Neural cell (in vitro differentiated cells): ENCODE measurements at regions not wholly inside any gene's neighbourhood (a gene's known extent, or its start where the extent isn't known, plus 50 kb on each side); places are given as distances from the start of the nearest gene placed in this dataset.

Experiments
- H2AFZ ChIP-seq: fragments of 200-600, 300-800 bp; sonication (generic), shearing (Covaris generic); 2 replicates; pipeline ENCODE4 v1.6.0; 2014; ENCODE audit warnings: low read depth, mild to moderate bottlenecking, antibody characterized with exemption, low read length, moderate library complexity
- H3F3A ChIP-seq: fragments of 200-600 bp; shearing (Covaris generic); 2 replicates; pipeline ENCODE4 v1.6.1; 2016; ENCODE audit warnings: mild to moderate bottlenecking, moderate library complexity, mixed read lengths, antibody characterized with exemption, low read length; ENCODE audit not compliant: insufficient read depth, poor library complexity, severe bottlenecking
- H3K27ac ChIP-seq: fragments of 200-600, 300-800 bp; sonication (generic), shearing (Covaris generic); 2 replicates; pipeline ENCODE4 v1.5.1; 2014; ENCODE audit warnings: mild to moderate bottlenecking, low read length, moderate library complexity
- H3K27me3 ChIP-seq: fragments of 300-800, 200-600 bp; sonication (generic), shearing (Covaris generic); 2 replicates; pipeline ENCODE4 v1.6.0; 2014; ENCODE audit warnings: mild to moderate bottlenecking, low read depth, low read length, moderate library complexity; ENCODE audit not compliant: insufficient read depth
- H3K36me3 ChIP-seq: fragments of 300-800, 200-600 bp; sonication (generic), shearing (Covaris generic); 2 replicates; pipeline ENCODE4 v1.5.1; 2014; ENCODE audit warnings: mild to moderate bottlenecking, antibody characterized with exemption, low read length, moderate library complexity; ENCODE audit not compliant: insufficient read depth
- H3K4me2 ChIP-seq: fragments of 300-800, 200-600 bp; sonication (generic), shearing (Covaris generic); 2 replicates; pipeline ENCODE4 v1.6.0; 2014; ENCODE audit warnings: mild to moderate bottlenecking, low read length
- H3K4me3 ChIP-seq: fragments of 300-800, 200-600 bp; sonication (generic), shearing (Covaris generic); 2 replicates; pipeline ENCODE4 v1.5.1; 2014; ENCODE audit warnings: mild to moderate bottlenecking, low read length, moderate library complexity
- H3K79me2 ChIP-seq: fragments of 200-600 bp; shearing (Covaris generic); replicated peaks from 2 replicates; pipeline ENCODE4 v1.6.0; 2014; ENCODE audit warnings: mild to moderate bottlenecking, low read length, moderate library complexity; ENCODE audit not compliant: insufficient read depth
- H3K9ac ChIP-seq: fragments of 300-800, 200-600 bp; sonication (generic), shearing (Covaris generic); 2 replicates; pipeline ENCODE4 v1.6.1; 2016; ENCODE audit warnings: mild to moderate bottlenecking, low read length, mixed read lengths
- H3K9me2 ChIP-seq: fragments of 200-600 bp; shearing (Covaris generic); 2 replicates; pipeline ENCODE4 v1.6.1; 2016; ENCODE audit warnings: mild to moderate bottlenecking, low read length, mixed read lengths; ENCODE audit not compliant: insufficient read depth
- H3K9me3 ChIP-seq: fragments of 200-600, 300-800 bp; sonication (generic), shearing (Covaris generic); 2 replicates; pipeline ENCODE4 v1.6.1; 2016; ENCODE audit warnings: mild to moderate bottlenecking, mixed run types, low read length, moderate library complexity, mixed read lengths
- H4K20me1 ChIP-seq: fragments of 200-600 bp; shearing (Covaris generic); 2 replicates; pipeline ENCODE4 v1.6.1; 2016; ENCODE audit warnings: mild to moderate bottlenecking, mixed run types; ENCODE audit not compliant: insufficient read depth
- CTCF ChIP-seq: fragments of 450-650 bp; IDR thresholded peaks from 2 replicates; pipeline ENCODE4 v1.5.1; 2014; ENCODE audit warnings: antibody characterized with exemption, mild to moderate bottlenecking, moderate library complexity; ENCODE audit not compliant: poor library complexity, severe bottlenecking
- EP300 ChIP-seq: fragments of 450-650 bp; conservative IDR thresholded peaks from 2 replicates; pipeline ENCODE4 v1.6.1; 2014; ENCODE audit warnings: antibody characterized with exemption, mild to moderate bottlenecking, moderate library complexity; ENCODE audit not compliant: poor library complexity, severe bottlenecking
- EZH2 ChIP-seq: fragments of 200-600, 300-800 bp; shearing (Covaris generic), sonication (generic); IDR thresholded peaks from 2 replicates; pipeline ENCODE4 v1.6.1; 2014; ENCODE audit warnings: antibody characterized with exemption, low read length, borderline replicate concordance, mild to moderate bottlenecking; ENCODE audit not compliant: insufficient read depth, poor library complexity, severe bottlenecking
- MXI1 ChIP-seq: fragments of 450-650 bp; conservative IDR thresholded peaks from 2 replicates; pipeline ENCODE4 v1.6.1; 2014; ENCODE audit warnings: antibody characterized with exemption, mild to moderate bottlenecking; ENCODE audit not compliant: poor library complexity, severe bottlenecking
- POLR2AphosphoS5 ChIP-seq: IDR thresholded peaks from 2 replicates; pipeline ENCODE4 v1.6.1; 2012
- RAD21 ChIP-seq: fragments of 450-650 bp; conservative IDR thresholded peaks from 2 replicates; pipeline ENCODE4 v1.6.1; 2014; ENCODE audit warnings: antibody characterized with exemption, mild to moderate bottlenecking, moderate library complexity
- REST ChIP-seq: IDR thresholded peaks from 2 replicates; pipeline ENCODE4 v1.6.1; 2012; ENCODE audit warnings: borderline replicate concordance
- SMC3 ChIP-seq: fragments of 450-650 bp; conservative IDR thresholded peaks from 2 replicates; pipeline ENCODE4 v1.6.1; 2014; ENCODE audit warnings: antibody characterized with exemption, mild to moderate bottlenecking, moderate library complexity; ENCODE audit not compliant: poor library complexity
- TAF1 ChIP-seq: IDR thresholded peaks from 2 replicates; pipeline ENCODE4 v1.6.1; 2012; ENCODE audit warnings: low read depth

DNA sequence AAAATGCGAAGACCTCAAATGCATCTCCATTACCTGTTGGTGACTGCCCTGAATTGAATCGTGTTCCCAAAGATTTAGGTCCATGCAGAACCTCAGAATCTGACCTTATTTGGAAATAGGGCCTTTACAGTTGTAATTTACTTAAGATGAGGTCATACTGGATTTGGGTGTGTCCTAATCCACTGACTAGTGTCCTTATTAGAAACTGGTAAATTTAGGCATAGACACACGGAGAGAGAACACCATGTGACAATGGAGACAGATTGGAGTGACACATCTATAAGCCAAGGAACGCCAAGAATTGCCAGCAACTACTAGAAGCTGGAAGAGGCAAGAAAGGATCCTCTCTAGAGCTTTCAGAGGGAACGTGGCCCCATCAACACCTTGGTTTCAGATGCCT lies 203.1 kb downstream of the SMAD2 start:
- no peaks in the 10 kb centered on the region for H3K79me2 ChIP-seq
- H3K36me3 ChIP-seq = no peaks in the 10 kb centered on the region
- H3K27ac ChIP-seq = no peak overlapping the region
- no peak overlapping the region for H3K4me3 ChIP-seq
- H2AFZ ChIP-seq = no peak overlapping the region
- no peaks in the 10 kb centered on the region for H3K9me2 ChIP-seq
- no peaks in the 10 kb centered on the region for H3F3A ChIP-seq
- H3K9ac ChIP-seq = no peak overlapping the region
- H4K20me1 ChIP-seq = no peaks in the 10 kb centered on the region
- no peak for TF ChIP-seq CTCF
- no peak for TF ChIP-seq REST
- no peak for TF ChIP-seq POLR2AphosphoS5
- TF ChIP-seq MXI1 = no peak
- TF ChIP-seq EP300 = no peak
- TF ChIP-seq TAF1 = no peak
- TF ChIP-seq EZH2 = no peak
- no peak for TF ChIP-seq SMC3
- no peak for TF ChIP-seq RAD21
- no peaks in the 10 kb centered on the region for H3K9me3 ChIP-seq
- H3K27me3 ChIP-seq = no peaks in the 10 kb centered on the region
- H3K4me2 ChIP-seq = no peak overlapping the region

GRCh38 chr18:47726550-47726949 lies 203.9 kb downstream of the SMAD2 start:
- Histone ChIP-seq H3K4me3 (no peak overlapping the region), H3K9me3 (no peaks in the 10 kb centered on the region), H3K4me2 (no peak overlapping the region), H3K79me2 (no peaks in the 10 kb centered on the region), H2AFZ (no peak overlapping the region), H3K9ac (no peak overlapping the region), H3F3A (no peaks in the 10 kb centered on the region), H3K27me3 (no peaks in the 10 kb centered on the region), H3K27ac (no peak overlapping the region), H3K9me2 (no peaks in the 10 kb centered on the region), H4K20me1 (no peaks in the 10 kb centered on the region), H3K36me3 (no peaks in the 10 kb centered on the region)
- TF ChIP-seq CTCF (no peak), EZH2 (no peak)
